ENCODE measurements at regions not wholly inside any gene's neighbourhood (a gene's known extent, or its start where the extent isn't known, plus 50 kb on each side); places are given as distances from the start of the nearest gene placed in this dataset.

DNA sequence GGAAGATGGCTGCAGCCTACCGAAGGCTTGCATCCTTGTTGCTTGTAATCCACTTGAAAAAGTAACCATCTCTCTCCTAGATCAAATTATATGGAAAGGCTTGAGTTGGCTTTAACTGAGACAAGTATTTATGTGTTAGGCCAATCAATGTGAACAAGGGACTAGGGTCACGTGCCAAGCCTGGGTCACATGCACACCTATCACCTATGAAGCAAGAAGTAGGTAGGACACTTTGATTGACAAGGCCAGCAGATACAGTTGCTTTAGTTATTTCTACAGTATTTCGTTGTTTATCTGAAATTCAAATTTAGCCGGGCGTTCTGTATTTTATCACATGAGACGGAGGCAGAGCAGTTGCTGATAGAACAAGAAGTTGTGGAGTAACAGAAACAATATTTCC lies 212.3 kb upstream of the OTX2 start:
- TF ChIP-seq, protein P1, sequence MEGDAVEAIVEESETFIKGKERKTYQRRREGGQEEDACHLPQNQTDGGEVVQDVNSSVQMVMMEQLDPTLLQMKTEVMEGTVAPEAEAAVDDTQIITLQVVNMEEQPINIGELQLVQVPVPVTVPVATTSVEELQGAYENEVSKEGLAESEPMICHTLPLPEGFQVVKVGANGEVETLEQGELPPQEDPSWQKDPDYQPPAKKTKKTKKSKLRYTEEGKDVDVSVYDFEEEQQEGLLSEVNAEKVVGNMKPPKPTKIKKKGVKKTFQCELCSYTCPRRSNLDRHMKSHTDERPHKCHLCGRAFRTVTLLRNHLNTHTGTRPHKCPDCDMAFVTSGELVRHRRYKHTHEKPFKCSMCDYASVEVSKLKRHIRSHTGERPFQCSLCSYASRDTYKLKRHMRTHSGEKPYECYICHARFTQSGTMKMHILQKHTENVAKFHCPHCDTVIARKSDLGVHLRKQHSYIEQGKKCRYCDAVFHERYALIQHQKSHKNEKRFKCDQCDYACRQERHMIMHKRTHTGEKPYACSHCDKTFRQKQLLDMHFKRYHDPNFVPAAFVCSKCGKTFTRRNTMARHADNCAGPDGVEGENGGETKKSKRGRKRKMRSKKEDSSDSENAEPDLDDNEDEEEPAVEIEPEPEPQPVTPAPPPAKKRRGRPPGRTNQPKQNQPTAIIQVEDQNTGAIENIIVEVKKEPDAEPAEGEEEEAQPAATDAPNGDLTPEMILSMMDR (IDR thresholded peaks at IDR 0.05 in 8 of 11, conservative IDR thresholded peaks at IDR 0.05 in 3 of 11) = no peak
- no peak for TF ChIP-seq POLR2AphosphoS5 (IDR thresholded peaks at IDR 0.05)
- TF ChIP-seq POLR2A (IDR thresholded peaks at IDR 0.05) = no peak

Measured in spleen (tissue), 7 donors.